Activated naive CD4-positive, alpha-beta T cell treated with anti-CD3 and anti-CD28 coated beads, Interleukin-2, amount 50 U/mL, for 24 hours (primary cell): ENCODE measurements at regions not wholly inside any gene's neighbourhood (a gene's known extent, or its start where the extent isn't known, plus 50 kb on each side); places are given as distances from the start of the nearest gene placed in this dataset.

Experiments used
- H3K27ac Mint-ChIP-seq: one replicate; pipeline ENCODE4 v1.8.0; 2021; ENCODE audit warnings: mild to moderate bottlenecking, mixed read lengths
- H3K27me3 Mint-ChIP-seq: one replicate; pipeline ENCODE4 v1.8.0; 2021; ENCODE audit warnings: mixed read lengths
- H3K36me3 Mint-ChIP-seq: one replicate; pipeline ENCODE4 v1.8.0; 2021; ENCODE audit warnings: mixed read lengths
- H3K4me1 Mint-ChIP-seq: one replicate; pipeline ENCODE4 v1.8.0; 2021; ENCODE audit warnings: mixed read lengths
- H3K4me3 Mint-ChIP-seq: one replicate; pipeline ENCODE4 v1.8.0; 2021; ENCODE audit warnings: mild to moderate bottlenecking, mixed read lengths
- H3K9me3 Mint-ChIP-seq: one replicate; pipeline ENCODE4 v1.8.0; 2021; ENCODE audit warnings: mixed read lengths

DNA sequence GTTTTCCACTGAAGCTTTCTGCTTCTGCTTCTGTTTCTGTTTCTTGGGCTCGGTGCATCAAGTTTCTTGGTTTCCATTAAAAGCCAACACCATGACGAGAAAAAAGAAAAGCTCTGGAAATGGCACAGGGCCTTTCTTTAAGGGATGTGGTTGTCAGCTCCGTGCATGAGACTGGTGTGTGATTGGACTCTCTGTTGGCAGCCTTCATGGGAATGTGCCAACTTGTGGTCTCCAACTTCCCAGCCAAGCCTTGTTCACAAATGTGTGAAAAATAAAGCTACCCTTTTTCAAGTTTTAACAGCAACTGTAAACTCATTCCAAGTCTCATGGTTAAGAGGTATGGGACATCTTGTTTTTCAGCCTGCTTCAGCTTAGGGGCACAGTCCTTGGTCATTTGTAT, 68.7 kb upstream of the CST7 start:
- H3K4me3 Mint-ChIP-seq: no peak overlapping the region

DNA sequence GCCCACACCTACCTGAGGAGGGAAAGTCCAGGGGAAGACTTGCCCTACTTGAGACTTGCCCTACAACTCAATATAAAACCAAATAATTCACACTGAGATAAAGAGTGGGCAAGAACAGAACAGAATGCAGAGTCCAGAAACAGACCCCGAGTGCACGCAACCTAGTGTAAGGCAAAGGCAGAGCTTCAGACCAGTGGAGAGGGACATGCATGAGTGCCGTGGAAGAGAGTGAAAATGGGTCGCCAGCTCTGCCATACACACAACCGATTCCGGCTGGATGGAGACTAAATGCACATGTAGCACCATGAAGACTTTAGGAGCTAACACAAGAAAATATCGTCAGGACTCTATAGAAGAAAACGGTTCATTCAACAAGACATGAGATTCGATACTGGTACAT, 58.8 kb upstream of the CST7 start:
- no peak overlapping the region for H3K27ac Mint-ChIP-seq
- no peaks in the 10 kb centered on the region for H3K36me3 Mint-ChIP-seq
- no peaks in the 10 kb centered on the region for H3K4me1 Mint-ChIP-seq
- no peaks in the 10 kb centered on the region for H3K9me3 Mint-ChIP-seq
- no peak overlapping the region for H3K4me3 Mint-ChIP-seq
- H3K27me3 Mint-ChIP-seq: peaks cover 4% of the 10 kb centered on the region

More for the DNA sequence above, 68.7 kb upstream of the CST7 start:
- peaks cover 22% of the 10 kb centered on the region for H3K9me3 Mint-ChIP-seq
- H3K27me3 Mint-ChIP-seq: no peaks in the 10 kb centered on the region
- no peaks in the 10 kb centered on the region for H3K4me1 Mint-ChIP-seq
- peaks cover 6% of the 10 kb centered on the region for H3K36me3 Mint-ChIP-seq
- H3K27ac Mint-ChIP-seq: no peak overlapping the region

DNA sequence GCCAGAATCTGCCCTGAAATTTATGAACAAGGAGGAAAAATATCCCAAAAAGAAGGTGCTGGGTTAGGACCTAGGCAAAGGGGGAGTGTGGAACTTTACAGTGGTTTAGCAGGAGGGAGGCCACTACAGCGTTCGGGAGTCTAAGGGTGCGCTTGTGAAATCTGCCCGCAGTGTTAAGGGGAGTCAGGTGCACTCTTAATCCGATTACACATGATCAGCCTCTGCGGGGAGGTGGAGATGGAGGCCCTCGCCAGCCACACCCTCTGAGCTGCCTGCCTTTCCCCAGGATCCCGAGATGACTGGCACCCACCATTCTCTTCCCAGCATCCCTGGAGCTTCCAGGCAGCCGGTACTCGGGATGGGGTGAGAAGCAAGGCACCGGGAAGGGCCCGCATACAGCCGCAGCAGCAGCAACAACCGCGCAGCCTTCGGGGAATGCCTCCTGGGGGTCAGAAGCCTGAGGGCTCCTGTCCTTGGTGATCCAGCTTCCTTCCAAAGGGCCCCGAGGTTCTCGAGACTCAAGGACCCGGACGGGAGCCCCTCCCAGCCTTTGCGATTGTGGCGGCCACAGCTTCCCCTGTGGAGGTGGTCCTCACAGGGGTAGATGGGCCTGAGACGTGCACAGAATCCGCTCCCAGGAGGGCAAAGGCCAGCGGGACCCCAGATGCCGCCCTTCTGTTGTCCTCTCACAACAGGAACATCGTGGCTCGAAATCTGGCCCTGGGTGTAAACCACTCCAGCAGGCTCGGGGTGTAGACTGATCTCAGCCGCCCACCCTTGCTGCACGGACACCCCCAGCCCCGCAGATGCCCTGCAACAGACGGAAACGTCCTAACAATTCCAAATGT, 57.3 kb upstream of the CST7 start:
- Mint-ChIP-seq H3K27ac (no peak overlapping the region), H3K27me3 (no peaks in the 10 kb centered on the region), H3K36me3 (no peaks in the 10 kb centered on the region), H3K4me3 (no peak overlapping the region), H3K4me1 (no peaks in the 10 kb centered on the region), H3K9me3 (no peaks in the 10 kb centered on the region)

- Mint-ChIP-seq H3K4me1 (no peaks in the 10 kb centered on the region), H3K4me3 (no peak overlapping the region), H3K9me3 (no peaks in the 10 kb centered on the region), H3K27ac (no peak overlapping the region), H3K36me3 (no peaks in the 10 kb centered on the region), H3K27me3 (no peaks in the 10 kb centered on the region)
Measured at GRCh38 chr20:24892522-24892921, 56.5 kb upstream of the CST7 start.

- Mint-ChIP-seq H3K36me3 (no peaks in the 10 kb centered on the region), H3K4me1 (no peaks in the 10 kb centered on the region), H3K9me3 (no peaks in the 10 kb centered on the region), H3K27me3 (no peaks in the 10 kb centered on the region), H3K4me3 (no peak overlapping the region), H3K27ac (no peak overlapping the region)
Measured at GRCh38 chr20:24892931-24893330, 56.1 kb upstream of the CST7 start.

- Mint-ChIP-seq H3K4me1 (no peaks in the 10 kb centered on the region), H3K9me3 (no peaks in the 10 kb centered on the region), H3K27ac (no peak overlapping the region), H3K27me3 (no peaks in the 10 kb centered on the region), H3K4me3 (no peak overlapping the region), H3K36me3 (no peaks in the 10 kb centered on the region)
Measured at GRCh38 chr20:24894488-24894887, 54.6 kb upstream of the CST7 start.

DNA sequence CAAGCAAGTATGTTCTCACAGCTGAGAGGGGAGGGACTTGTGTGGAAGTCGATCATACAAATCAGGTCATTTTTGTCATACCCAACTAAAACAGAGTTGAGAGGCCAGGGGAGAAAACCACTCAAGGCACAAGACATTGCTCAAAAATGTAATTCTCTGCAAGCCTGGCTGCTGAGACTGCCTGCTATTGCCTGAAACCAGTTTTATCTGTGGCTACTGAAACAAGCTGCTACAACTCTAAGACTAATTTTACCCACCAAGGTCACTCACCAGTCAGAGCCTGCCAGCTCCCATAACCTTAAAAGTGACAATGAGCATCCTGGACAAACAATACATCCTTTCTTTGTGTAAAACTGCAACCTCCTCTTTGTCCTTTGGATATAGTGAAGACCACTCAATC, 54.1 kb upstream of the CST7 start:
- Mint-ChIP-seq H3K27ac (no peak overlapping the region), H3K27me3 (no peaks in the 10 kb centered on the region), H3K4me1 (no peaks in the 10 kb centered on the region), H3K9me3 (no peaks in the 10 kb centered on the region), H3K4me3 (no peak overlapping the region), H3K36me3 (peaks cover 3% of the 10 kb centered on the region)

- H3K36me3 Mint-ChIP-seq: peaks cover 4% of the 10 kb centered on the region
- H3K4me3 Mint-ChIP-seq: no peak overlapping the region
Measured at GRCh38 chr20:24895431-24895830, 53.6 kb upstream of the CST7 start.

GRCh38 chr20:24895898-24896658, 53.0 kb upstream of the CST7 start:
- H3K4me1 Mint-ChIP-seq: no peaks in the 10 kb centered on the region
- H3K27ac Mint-ChIP-seq: no peak overlapping the region
- H3K27me3 Mint-ChIP-seq: no peaks in the 10 kb centered on the region
- H3K9me3 Mint-ChIP-seq: no peaks in the 10 kb centered on the region
- no peak overlapping the region for H3K4me3 Mint-ChIP-seq
- H3K36me3 Mint-ChIP-seq: peaks cover 4% of the 10 kb centered on the region

More at GRCh38 chr20:24895431-24895830, 53.6 kb upstream of the CST7 start:
- H3K4me1 Mint-ChIP-seq: no peaks in the 10 kb centered on the region
- H3K9me3 Mint-ChIP-seq: no peaks in the 10 kb centered on the region
- H3K27ac Mint-ChIP-seq: no peak overlapping the region
- no peaks in the 10 kb centered on the region for H3K27me3 Mint-ChIP-seq

- H3K27me3 Mint-ChIP-seq: no peaks in the 10 kb centered on the region
- no peaks in the 10 kb centered on the region for H3K4me1 Mint-ChIP-seq
- no peaks in the 10 kb centered on the region for H3K9me3 Mint-ChIP-seq
- H3K36me3 Mint-ChIP-seq: peaks cover 4% of the 10 kb centered on the region
- no peak overlapping the region for H3K4me3 Mint-ChIP-seq
- H3K27ac Mint-ChIP-seq: no peak overlapping the region
Measured at GRCh38 chr20:24896984-24897383, 52.1 kb upstream of the CST7 start.

- H3K36me3 Mint-ChIP-seq: peaks cover 4% of the 10 kb centered on the region
- no peaks in the 10 kb centered on the region for H3K4me1 Mint-ChIP-seq
- H3K4me3 Mint-ChIP-seq: no peak overlapping the region
- H3K27ac Mint-ChIP-seq: no peak overlapping the region
- H3K9me3 Mint-ChIP-seq: no peaks in the 10 kb centered on the region
- H3K27me3 Mint-ChIP-seq: no peaks in the 10 kb centered on the region
Measured at GRCh38 chr20:24897974-24898373, 51.1 kb upstream of the CST7 start.

DNA sequence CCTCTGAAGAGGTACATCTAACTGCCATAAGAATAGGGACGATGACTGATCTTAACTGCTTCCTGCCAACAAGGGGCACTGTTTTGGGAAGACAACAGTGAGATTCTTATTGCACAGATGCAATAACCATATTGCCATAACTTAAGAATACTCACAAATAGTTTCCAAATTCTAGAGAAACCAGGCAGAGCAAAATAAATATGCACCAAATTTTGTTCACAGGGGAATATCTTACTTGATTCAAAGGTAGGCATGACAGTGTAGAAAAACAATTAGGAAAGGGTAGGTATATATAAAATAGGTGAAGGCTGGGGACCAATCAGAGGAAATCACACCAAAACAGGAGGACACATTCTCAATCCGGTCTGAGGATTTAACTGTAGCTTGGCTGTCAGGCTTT, 49.9 kb upstream of the CST7 start:
- H3K9me3 Mint-ChIP-seq: no peaks in the 10 kb centered on the region
- H3K4me1 Mint-ChIP-seq: no peaks in the 10 kb centered on the region
- no peak overlapping the region for H3K4me3 Mint-ChIP-seq
- H3K27me3 Mint-ChIP-seq: no peaks in the 10 kb centered on the region
- H3K36me3 Mint-ChIP-seq: peaks cover 4% of the 10 kb centered on the region
- H3K27ac Mint-ChIP-seq: no peak overlapping the region
